ENCODE measurements at regions not wholly inside any gene's neighbourhood (a gene's known extent, or its start where the extent isn't known, plus 50 kb on each side); places are given as distances from the start of the nearest gene placed in this dataset.
A peak's percentile ranks its signal among the peaks of the same experiment; 100 is the strongest.

DNA sequence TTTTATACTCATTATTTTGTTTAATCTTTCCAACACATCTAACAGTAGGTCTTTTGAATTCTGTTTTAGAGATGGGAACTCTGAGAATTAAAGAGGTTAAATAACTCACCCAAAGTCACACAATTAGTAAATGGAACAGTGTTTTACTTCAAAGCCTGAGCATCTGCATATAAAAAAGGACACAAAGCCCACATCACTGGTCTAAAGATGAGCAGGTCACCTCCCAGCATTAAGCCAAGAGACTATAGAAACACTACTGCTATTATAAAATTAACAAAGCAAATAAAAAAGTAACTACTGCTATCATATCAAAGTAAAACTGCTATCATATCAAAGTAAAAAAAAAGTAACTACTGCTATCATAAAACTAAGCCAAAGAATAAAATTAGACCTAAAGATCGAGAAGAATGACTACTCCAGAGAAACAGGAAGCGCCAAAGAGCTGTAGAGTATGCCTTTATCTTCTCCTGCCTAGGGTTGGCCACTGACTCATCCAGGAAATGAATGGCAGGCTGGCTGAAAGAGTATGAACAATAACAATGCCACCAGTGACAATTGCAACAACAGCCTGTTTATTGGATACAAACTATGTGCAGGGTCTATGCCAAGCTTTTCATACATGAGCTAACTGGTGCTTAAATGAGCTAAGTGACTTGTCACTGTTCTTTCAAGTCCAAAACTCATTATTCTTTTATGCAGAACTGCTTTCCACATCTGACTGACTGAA, 1153.0 kb upstream of the TENM4 start:
- DNase-seq (ENCODE audit: low spot score) = peak; percentile 96

DNA sequence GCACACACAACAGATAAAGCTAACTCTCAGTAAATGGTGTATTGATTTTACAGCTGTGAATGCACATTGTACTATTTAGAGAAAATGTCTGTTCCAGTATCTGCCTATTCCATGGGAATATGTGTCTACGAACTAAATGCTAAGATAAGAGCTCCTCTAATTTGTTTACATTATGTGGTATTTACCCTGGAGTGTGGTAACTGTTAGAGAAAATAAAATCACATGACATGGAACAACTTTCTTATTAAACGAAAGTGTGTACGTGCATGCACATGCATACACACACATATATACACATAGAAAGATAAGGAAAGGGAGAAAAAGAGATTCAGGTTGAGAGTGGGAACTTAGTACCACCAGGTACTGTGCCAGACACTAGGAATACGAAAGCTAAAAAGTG, 1151.7 kb upstream of the TENM4 start:
- DNase-seq (ENCODE audit: low spot score) = no peak

DNA sequence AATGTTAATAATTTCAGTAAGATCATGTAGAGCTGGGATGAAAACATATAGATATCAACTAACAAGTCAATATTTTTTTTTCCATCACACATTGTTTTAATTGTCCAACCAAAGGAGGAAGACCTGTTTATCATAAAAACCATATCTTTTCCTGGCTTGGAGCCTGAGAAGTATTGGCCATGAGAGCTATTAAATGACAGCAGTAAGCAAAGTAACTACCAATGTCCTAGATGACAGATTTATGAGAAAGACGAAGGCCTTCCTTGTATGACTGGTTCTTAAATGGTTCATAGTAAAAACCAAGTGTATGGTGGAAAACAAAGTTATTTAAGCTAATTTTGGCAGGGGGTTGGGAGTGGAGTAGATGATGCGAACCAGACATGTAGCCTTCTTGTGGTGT, 1147.1 kb upstream of the TENM4 start:
- no peak for DNase-seq (ENCODE audit: low spot score)

DNA sequence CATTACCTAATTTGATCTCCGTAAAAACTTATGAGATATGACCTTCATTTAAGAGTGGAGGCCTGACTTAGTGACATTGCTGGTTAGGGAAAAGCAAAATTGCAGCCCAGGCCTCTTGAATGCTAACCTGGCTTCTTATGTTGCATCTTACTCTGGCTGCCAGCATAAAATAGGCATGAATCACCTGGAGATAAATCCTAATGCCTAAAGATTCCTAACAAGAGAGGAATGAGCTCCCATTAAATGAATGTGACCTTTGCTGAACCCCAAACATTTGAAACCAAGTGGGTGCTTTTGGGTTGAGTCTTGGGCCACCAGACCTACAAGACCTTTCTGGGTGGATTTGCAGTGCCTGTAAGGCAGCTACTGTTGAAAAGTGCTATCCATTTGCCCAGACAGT, 1145.6 kb upstream of the TENM4 start:
- DNase-seq (ENCODE audit: low spot score) = no peak

DNA sequence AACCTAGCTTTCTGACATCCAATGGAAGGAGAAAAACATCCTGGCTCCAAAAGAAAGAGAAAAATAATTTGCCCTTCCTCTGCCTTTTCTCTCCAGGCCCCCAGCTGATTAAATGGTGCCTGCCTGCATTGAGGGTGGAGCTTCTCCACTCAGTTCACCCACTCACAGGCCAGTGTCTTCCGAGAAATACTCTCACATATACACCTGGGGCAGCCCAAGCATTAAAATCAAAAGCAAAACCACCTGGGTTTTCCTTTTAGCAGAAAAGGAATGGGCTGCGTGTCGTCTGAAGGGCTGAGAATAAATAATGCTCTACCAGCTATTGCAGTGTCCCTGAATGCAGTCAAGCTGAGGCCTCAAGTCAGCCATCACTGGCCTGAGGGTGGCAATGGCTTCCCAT, 1143.8 kb upstream of the TENM4 start:
- no peak for DNase-seq (ENCODE audit: low spot score)

DNA sequence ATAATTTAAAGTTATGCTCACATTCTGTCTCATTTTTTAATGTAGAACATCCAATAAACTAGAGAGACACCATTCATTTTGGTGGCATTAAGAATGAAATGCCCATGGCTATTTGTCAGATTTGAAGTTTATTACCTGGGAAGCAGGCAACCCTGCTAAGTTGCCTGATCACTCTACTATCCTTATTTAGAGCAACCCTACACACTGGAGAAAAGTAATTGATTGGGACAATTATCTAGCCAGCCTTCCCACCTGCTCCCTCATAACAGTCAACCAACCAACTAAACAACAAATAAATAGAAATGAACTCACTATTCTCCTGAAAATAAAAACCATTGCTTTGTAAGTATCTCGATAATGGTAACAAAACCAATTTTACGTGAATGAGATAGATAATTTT, 1129.0 kb upstream of the TENM4 start:
- DNase-seq (ENCODE audit: low spot score) = no peak

DNA sequence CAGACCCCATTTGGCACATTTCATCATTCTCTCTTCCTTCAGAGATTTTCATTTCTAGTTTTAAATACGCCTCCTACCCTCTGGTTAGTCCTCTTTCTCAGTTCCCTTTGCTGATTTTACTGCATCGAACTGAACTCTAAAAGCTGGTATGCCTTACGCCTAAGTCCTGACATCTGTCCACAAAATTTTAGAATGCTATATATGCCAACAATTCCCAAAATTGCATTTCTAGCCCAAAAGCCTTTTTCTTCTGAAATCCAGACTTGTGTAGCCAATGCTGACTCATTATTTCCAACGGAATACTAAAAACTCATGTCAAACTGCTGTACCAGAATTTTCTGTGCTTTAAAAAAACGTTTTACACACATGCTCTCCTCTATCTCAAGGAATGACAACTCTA, 1124.4 kb upstream of the TENM4 start:
- DNase-seq (ENCODE audit: low spot score) = no peak

DNA sequence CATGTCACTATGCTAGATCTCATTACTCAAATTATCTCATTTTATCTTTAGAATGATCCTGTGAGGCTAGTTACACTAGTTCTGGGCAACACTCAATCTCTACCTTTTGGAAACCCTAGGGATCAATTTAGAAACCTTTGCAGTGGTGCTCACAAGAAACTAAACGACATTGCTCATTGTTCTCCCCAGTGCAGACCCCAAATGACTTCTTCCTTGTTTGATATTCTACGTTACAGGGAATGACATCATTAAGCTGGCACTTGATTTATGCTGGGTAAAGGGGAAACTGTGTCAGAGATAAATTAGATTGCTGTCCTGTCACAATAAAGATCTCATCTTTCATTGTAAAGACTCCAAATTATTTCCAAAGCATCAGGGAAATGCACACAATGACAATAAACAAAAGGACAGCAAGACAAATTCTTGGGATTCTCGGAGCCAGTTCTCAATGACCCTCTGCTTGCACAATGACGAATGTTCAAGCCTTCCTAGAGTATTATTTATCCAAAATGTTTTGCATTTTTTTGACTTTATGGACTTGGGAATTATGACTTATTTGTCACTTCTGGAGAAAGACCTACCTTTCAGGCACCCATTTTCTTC, 1121.8 kb upstream of the TENM4 start:
- DNase-seq (ENCODE audit: low spot score) = no peak

DNA sequence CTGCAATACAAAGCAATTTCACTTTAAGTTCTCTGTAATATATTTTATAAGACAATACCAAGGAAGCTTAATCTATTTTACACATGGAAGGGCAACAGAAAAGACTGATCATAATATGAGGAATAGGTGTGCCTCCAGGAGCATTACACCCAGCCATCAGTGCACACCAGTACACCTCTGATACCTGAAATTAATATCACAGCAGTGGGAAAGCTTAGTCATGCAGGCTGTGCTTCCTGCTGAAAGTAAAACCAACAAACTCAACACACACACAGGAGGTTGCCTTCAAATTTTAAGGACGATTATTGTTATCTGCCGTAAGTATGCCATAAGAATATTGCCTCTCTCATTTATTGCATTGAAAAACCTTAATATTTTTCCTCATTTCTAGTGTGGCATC, 1119.1 kb upstream of the TENM4 start:
- no peak for DNase-seq (ENCODE audit: low spot score)

DNA sequence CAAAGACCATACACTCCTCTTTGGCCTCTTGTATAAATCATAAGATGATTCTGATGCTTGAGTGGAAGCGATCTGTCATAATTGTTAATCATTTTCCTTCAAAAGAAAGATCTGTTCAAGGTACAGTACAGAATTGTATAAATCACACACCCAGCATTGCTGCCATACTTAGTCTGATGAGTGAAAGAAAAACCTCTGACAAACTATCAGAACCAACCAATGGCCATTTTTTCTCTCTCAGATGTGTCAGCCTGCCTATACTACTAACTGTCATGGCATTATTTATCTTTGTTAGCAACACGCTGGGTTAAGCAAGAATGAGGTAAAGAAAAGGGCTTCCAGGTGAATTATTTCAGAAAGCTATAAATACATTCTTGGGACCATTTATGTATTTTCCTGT, 1112.7 kb upstream of the TENM4 start:
- no peak for DNase-seq (ENCODE audit: low spot score)

DNA sequence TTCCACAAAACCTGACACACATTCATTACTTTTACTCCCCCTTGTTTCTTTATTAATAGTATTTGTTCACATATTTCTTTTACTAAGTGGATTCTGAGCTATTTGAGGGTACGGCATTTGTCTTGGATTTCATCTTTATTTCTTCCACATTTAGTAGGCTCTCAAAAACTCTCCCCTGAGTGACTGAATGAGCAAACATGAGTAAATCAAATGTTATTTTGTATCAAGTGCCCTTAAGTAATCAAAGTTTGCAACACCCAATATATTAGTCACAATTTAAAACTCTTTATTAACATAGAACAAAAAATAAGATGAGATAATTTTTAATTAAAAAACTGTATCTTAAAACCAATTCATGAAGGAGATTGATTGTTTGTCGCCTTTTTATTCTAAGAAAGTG, 1101.9 kb upstream of the TENM4 start:
- DNase-seq (ENCODE audit: low spot score) = no peak

DNA sequence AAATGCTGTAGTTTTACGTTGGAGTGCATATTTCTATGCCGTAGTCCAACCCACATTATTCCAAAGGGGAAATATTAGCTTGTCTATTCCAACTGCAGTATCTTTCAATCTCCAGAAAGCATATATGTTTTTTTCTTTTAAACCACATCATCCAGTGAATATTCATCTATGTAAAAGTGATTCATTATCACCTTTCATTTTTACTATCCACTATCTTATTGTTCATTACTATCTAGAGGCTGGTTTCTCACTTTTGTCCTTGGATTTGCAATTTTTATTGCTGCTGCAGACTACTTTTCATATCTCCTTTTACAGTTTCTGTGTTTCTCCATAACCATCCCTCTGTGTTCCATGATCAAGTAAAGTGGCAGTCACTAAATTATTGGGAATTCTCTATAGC, 1097.2 kb upstream of the TENM4 start:
- no peak for DNase-seq (ENCODE audit: low spot score)

DNA sequence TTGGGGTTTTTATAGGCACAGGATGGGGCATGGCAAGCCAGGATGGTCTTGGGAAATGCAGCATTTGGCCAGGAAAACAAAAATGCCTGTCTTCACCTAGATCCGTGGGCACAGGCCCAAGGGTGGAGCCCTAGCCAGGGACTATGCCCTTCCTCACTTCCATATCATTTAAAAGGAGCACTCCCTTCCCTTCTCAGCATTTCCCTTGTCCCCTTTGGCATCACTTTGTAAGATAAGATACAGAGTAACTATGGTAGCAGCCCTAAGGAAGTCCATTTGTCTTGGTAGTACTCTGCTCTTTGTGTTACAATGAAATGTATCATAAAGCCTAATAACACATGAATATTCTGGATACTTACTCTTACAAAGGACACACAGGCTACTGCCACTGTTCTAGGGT, 1092.6 kb upstream of the TENM4 start:
- DNase-seq (ENCODE audit: low spot score) = no peak

DNA sequence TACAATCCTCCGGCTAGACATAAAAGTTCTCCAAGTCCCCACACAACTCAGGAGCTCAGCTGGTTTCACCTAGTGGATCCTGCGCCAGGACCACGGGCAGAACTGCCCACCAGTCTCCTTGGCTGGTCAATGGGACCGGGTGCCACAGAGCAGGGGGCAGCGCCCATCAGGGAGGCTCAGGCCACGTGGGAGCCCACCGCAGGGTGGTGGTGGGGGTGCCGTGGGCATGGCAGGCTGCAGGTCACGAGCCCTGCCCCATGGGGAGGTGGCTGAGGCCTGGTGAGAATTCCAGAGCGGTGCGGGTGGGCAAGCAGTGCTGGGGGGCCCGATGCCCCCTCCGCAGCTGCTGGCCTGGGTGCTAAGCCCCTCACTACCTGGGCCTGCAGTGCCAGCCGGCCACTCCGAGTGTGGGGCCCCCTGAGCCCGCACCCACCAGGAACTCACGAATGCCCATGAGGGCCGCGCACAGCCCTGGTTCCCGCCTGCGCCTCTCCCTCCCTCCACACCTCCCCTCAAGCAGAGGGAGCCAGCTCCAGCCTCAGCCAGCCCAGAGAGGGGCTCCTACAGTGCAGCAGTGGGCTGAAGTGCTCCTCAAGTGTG, 1091.9 kb upstream of the TENM4 start:
- DNase-seq (ENCODE audit: low spot score) = no peak

DNA sequence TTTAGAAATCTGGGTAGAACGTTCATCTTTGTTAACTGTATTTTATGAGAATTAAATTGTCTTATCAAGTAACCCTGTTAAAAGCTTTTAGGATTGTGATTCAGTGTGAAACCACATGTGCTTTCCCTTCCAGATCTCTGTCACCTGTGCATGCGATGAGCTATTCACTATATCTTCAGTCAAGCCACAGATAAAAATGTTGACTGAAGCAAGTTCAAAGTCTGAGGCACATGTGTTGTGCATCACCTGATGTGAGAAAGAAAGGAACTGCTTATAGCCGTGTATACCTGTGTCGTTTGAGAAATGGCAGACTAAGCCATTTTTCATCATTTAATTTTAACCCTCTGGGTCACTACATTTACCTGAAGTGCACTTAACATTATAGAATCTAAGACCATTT, 1088.9 kb upstream of the TENM4 start:
- no peak for DNase-seq (ENCODE audit: low spot score)

DNA sequence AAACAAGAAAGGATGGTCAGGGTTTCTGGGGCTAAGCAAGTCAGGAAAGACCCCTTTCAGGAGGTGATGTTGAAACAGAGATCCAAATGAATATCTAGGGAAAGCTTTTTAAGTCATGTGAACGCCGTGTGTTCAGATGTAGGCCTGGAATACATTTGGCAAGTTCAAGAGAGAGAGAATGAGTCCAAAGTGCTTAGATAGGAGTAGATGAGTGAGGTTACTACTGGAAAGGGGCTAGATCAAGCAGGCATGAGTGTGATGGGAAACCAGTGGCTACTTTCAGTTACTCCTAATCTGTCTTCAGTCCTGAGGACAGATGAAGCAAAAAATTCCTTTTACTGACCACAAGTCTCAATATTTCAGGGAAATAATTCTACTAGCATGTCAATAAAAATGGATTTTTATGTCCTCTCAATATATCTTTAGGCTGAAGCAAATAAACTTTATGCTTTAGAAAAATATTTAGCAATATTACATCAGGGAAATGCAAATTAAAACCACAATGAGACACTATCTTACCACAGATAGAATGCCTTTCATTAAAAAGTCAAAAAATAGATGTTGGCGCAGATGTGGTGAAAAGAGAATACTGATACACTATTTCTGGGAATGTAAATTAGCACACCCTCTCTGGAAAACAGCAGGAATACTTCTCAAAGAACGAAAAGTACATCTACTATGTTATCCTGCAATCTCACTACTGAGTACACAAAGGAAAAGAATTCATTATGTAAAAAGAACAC, 1085.0 kb upstream of the TENM4 start:
- no peak for DNase-seq (ENCODE audit: low spot score)

DNA sequence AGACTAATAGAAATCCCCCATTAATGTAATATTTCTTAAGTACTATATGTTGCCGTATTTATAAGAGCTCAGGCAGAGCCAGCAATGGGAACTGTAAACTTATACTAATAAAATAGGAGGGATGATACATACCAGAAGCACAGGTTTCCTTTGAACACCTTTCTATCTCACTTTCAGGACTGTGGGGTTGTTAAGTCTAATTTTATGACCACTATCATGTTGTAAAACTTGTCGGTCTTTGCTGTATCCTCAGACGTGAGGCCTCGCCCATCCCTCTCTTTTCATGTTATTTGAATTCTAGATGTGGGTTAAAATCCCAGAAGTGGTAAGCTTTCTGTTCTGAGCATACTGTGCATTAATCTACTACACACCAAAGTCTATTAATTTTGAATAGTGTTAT, 1083.5 kb upstream of the TENM4 start:
- no peak for DNase-seq (ENCODE audit: low spot score)

DNA sequence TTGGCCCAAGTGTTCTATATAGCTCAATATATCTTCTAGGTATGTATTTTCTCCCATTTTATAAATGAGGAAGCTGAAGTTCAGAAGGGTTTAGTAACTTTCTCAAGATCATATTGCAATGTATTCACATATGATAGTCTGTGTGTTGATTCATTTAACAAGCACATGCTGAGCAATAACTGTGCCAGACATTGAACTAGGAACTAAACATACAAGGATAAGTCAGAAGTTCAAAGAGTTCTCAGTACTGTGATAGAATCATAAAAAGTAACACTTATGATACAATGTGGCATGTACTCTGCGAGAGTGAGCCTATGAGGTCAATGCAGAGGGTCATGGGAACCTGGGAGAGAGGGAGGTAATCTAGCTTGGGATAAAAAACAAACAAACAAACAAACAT, 1082.2 kb upstream of the TENM4 start:
- no peak for DNase-seq (ENCODE audit: low spot score)

DNA sequence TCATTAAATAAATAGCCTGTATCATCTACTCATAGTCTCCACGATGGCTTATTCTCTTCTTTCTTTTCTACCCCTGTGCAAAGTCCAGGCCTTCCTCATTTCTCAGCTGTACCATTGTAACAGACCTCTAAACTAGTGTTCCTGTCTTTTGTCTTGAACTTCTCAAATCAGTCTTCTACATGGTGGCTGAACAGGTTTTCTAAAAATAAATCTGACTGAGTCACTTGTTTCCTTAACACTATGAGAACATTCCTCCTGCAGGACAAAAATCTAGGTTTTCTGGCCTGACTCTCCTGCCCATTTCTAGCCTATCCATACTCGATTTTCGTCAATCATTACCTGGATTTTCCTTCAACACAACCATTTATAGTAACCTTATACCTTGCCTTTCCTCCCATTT, 1080.8 kb upstream of the TENM4 start:
- no peak for DNase-seq (ENCODE audit: low spot score)

DNA sequence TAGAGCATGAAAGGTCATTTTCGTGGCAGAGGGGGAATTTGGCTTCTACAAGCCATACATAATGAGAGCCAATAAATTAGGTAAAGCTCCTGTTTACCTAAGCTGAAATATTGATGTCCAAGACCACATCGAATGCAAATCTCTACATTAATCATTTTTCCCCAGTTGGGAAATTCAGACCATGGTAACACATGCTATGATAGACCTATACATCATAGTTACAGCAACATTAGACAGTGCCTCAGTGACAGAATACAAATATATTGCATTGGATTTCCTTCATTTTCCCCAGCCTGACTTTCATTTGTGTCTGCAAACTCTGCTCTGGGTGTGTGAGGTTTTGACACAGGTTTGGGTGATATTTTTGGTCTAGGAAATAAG, 1079.7 kb upstream of the TENM4 start:
- DNase-seq (ENCODE audit: low spot score) = no peak

DNA sequence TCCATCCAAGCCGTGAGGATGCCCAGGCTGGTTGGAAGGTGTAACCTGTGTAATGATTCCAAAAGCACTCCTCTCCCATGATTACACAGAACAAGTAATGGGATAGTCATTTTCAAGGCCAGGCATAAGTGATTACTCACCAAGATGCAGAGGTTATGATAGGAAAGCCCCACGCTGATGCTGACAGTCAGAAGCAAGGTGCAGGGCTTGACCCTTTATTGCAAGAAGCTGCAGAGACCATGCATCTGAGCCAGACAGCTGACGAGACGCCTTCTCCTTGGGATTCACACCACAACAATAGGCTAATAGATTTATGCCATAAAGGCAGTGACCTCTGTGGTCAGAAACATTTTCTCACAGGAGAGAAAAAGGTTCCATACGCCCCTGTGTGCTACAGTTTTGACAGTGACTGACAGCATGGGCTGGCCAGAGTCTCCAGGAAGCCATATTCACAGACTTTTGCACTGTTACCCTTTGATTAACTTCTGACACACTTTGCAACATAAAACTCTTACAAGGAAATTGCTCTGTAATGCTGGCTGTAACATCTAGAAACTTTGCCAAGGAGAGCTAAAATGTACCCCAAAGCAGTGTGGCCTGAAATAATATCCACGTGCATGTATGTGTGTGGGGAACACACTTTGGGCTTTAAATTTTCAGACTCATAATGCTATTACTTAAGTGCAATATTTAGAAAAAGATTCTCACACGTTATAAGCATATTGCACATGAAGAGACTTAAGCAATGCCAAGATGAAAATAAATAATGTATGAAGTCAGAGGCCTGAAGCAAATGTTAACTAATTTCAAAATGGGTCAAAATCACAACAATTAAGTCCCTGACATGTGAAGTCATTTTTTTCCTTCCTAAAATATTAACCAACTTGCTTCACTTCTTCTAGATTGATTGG, 1079.0 kb upstream of the TENM4 start:
- no peak for DNase-seq (ENCODE audit: low spot score)

DNA sequence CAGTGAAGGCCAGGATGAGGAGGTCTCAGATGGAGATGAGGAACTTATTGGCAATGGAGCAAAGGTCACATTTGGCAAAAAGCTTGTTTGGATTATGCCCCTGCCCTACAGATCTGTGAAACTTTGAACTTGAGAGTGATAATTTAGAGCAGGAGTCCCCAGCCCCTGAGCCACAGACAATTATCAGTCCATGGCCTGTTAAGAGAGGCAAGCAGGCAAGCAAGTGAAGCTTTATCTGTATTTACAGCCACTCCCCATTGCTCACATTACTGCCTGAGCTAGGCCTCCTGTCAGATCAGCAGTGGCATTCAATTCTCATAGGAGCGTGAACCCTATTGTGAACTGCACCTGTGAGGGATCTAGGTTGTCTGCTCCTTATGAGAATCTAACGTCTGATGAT, 1076.9 kb upstream of the TENM4 start:
- no peak for DNase-seq (ENCODE audit: low spot score)
